H1 (cell line): ENCODE measurements at regions not wholly inside any gene's neighbourhood (a gene's known extent, or its start where the extent isn't known, plus 50 kb on each side); places are given as distances from the start of the nearest gene placed in this dataset.

Source experiments
- CTCF ChIA-PET: fragments of 300-600 bp; sonication (Branson Sonifier 250); formaldehyde crosslinking; loops from one replicate; lab custom pipeline; 2021; ENCODE audit not compliant: partially characterized antibody; lab: Charles Lee
- POLR2A ChIA-PET: fragments of 300-600 bp; sonication (Branson Sonifier 250); formaldehyde crosslinking; loops from one replicate; lab custom pipeline; 2021; ENCODE audit warnings: inconsistent platforms; ENCODE audit not compliant: partially characterized antibody; lab: Charles Lee
- DNase-seq, 2 experiments: peaks; one replicate each; pipeline versions ENCODE4 v3.0.0 to v3.0.0-alpha.2; 2010 to 2022; ENCODE audit warnings: low spot score in 2 of 2, low read depth in 1 of 2, mixed read lengths in 1 of 2
- FAIRE-seq: peaks from 2 replicates; lab custom pipeline; 2011; peaks lifted over from hg19 to GRCh38; lab: Jason Lieb, UNC
- H2AFZ ChIP-seq: 2 replicates; pipeline ENCODE4 v1.8.1; 2012; ENCODE audit warnings: low read length, inconsistent platforms
- H2AK5ac ChIP-seq: 2 replicates; pipeline ENCODE4 v1.6.1; 2013; ENCODE audit warnings: low read depth, low read length
- H2BK120ac ChIP-seq: replicated peaks from 2 replicates; pipeline ENCODE3; 2013; ENCODE audit warnings: low read depth, low read length, inconsistent platforms
- H2BK12ac ChIP-seq: 2 replicates; pipeline ENCODE4 v1.6.1; 2013; ENCODE audit warnings: low read depth, low read length
- H2BK15ac ChIP-seq: 2 replicates; pipeline ENCODE4 v1.6.1; 2013; ENCODE audit warnings: low read length
- H2BK20ac ChIP-seq: 2 replicates; pipeline ENCODE4 v1.6.1; 2013; ENCODE audit warnings: low read length
- H2BK5ac ChIP-seq: 2 replicates; pipeline ENCODE4 v1.6.1; 2013; ENCODE audit warnings: low read depth, low read length
- H3K14ac ChIP-seq: 2 replicates; pipeline ENCODE4 v1.6.1; 2013; ENCODE audit warnings: inconsistent platforms; ENCODE audit not compliant: insufficient read length
- H3K18ac ChIP-seq: 2 replicates; pipeline ENCODE4 v1.6.1; 2013; ENCODE audit warnings: low read length; ENCODE audit errors: extremely low read depth
- H3K23ac ChIP-seq: 2 replicates; pipeline ENCODE4 v1.6.1; 2013; ENCODE audit warnings: inconsistent platforms; ENCODE audit not compliant: insufficient read length
- H3K23me2 ChIP-seq: 2 replicates; pipeline ENCODE4 v1.6.1; 2013; ENCODE audit warnings: low read depth, low read length
- H3K27ac ChIP-seq: 2 replicates; pipeline ENCODE4 v1.6.1; 2011; ENCODE audit warnings: low read depth, low read length, inconsistent platforms
- H3K27me3 ChIP-seq, 4 experiments: replicated peaks in 1 of 4; 1 replicate in 1 of 4; 2 replicates in 3 of 4; pipeline versions ENCODE4 v1.6.1 to v1.8.1; 2011 to 2013; ENCODE audit warnings: low read length in 3 of 4, mild to moderate bottlenecking in 3 of 4, inconsistent platforms in 2 of 4, mixed read lengths in 2 of 4, moderate library complexity in 1 of 4; ENCODE audit not compliant: control insufficient read depth in 3 of 4, insufficient read depth in 3 of 4; ENCODE audit errors: extremely low read depth in 1 of 4
- H3K36me3 ChIP-seq, 4 experiments: 2 replicates each; pipeline versions ENCODE4 v1.6.1 to v1.8.1; 2011 to 2013; ENCODE audit warnings: mild to moderate bottlenecking in 4 of 4, low read length in 3 of 4, moderate library complexity in 2 of 4, control low read depth in 1 of 4, inconsistent platforms in 1 of 4; ENCODE audit not compliant: insufficient read depth in 4 of 4, control insufficient read depth in 2 of 4
- H3K4ac ChIP-seq: replicated peaks from 2 replicates; pipeline ENCODE3; 2013; ENCODE audit warnings: low read length, low read depth, mixed read lengths, inconsistent platforms; ENCODE audit not compliant: insufficient read length
- H3K4me1 ChIP-seq, 4 experiments: replicated peaks in 1 of 4; 1 replicate in 1 of 4; 2 replicates in 3 of 4; pipeline versions ENCODE4 v1.6.1 to v1.8.1; 2011 to 2013; ENCODE audit warnings: low read length in 3 of 4, inconsistent platforms in 2 of 4, mixed read lengths in 1 of 4; ENCODE audit not compliant: insufficient read depth in 4 of 4, control insufficient read depth in 3 of 4
- H3K4me2 ChIP-seq, 2 experiments: 2 replicates each; pipeline versions ENCODE4 v1.6.1 to v1.8.1; 2011 to 2013; ENCODE audit warnings: low read depth in 2 of 2, low read length in 2 of 2, control low read depth in 1 of 2, inconsistent platforms in 1 of 2, mild to moderate bottlenecking in 1 of 2; ENCODE audit not compliant: insufficient read depth in 1 of 2
- H3K4me3 ChIP-seq, 4 experiments: fragments of 200-600, 300-600 bp in 1 of 4; sonication (generic), shearing (Covaris generic), sonication (Bioruptor Twin) in 1 of 4; 2 replicates each; pipeline versions ENCODE4 v1.5.1 to v1.8.1; 2011 to 2016; ENCODE audit warnings: low read length in 4 of 4, low read depth in 3 of 4, control low read depth in 2 of 4, inconsistent platforms in 2 of 4, mild to moderate bottlenecking in 2 of 4, mixed read lengths in 1 of 4, moderate library complexity in 1 of 4; ENCODE audit not compliant: insufficient read depth in 2 of 4; ENCODE audit errors: extremely low read depth in 1 of 4
- H3K56ac ChIP-seq: replicated peaks from 2 replicates; pipeline ENCODE3; 2013; ENCODE audit warnings: low read depth, mild to moderate bottlenecking, mixed read lengths, low read length, inconsistent platforms; ENCODE audit not compliant: insufficient read length
- H3K79me1 ChIP-seq: 2 replicates; pipeline ENCODE4 v1.6.1; 2013; ENCODE audit warnings: low read depth, low read length, control low read depth
- H3K79me2 ChIP-seq, 2 experiments: 2 replicates each; pipeline versions ENCODE4 v1.6.1 to v1.8.1; 2012 to 2013; ENCODE audit warnings: low read length in 2 of 2, mild to moderate bottlenecking in 2 of 2, inconsistent platforms in 1 of 2; ENCODE audit not compliant: insufficient read depth in 2 of 2, control insufficient read depth in 1 of 2
- H3K9ac ChIP-seq, 4 experiments: replicated peaks in 1 of 4; 1 replicate in 1 of 4; 2 replicates in 3 of 4; pipeline versions ENCODE4 v1.6.1 to v1.8.1; 2011 to 2013; ENCODE audit warnings: low read depth in 3 of 4, low read length in 3 of 4, control low read depth in 2 of 4, mild to moderate bottlenecking in 2 of 4, moderate library complexity in 2 of 4, inconsistent platforms in 1 of 4; ENCODE audit errors: extremely low read depth in 1 of 4
- H3K9me3 ChIP-seq, 2 experiments: 2 replicates each; pipeline versions ENCODE4 v1.6.1 to v1.8.1; 2012 to 2013; ENCODE audit warnings: mild to moderate bottlenecking in 2 of 2, moderate library complexity in 2 of 2, control low read depth in 1 of 2, inconsistent platforms in 1 of 2, low read depth in 1 of 2, low read length in 1 of 2, mixed read lengths in 1 of 2; ENCODE audit not compliant: insufficient read depth in 2 of 2
- H4K20me1 ChIP-seq, 2 experiments: replicated peaks in 1 of 2; 2 replicates each; pipeline versions ENCODE3 to v1.8.1; 2011 to 2013; ENCODE audit warnings: inconsistent platforms in 2 of 2, low read length in 2 of 2, mild to moderate bottlenecking in 1 of 2; ENCODE audit not compliant: insufficient read depth in 2 of 2, control insufficient read depth in 1 of 2
- H4K5ac ChIP-seq: 2 replicates; pipeline ENCODE4 v1.6.1; 2013; ENCODE audit warnings: low read length, low read depth, mixed read lengths, inconsistent platforms; ENCODE audit not compliant: insufficient read length
- H4K8ac ChIP-seq: 2 replicates; pipeline ENCODE4 v1.8.0; 2013; ENCODE audit warnings: mild to moderate bottlenecking, moderate library complexity, low read length, inconsistent platforms; ENCODE audit not compliant: insufficient read depth; ENCODE audit errors: extremely low read depth
- H4K91ac ChIP-seq: replicated peaks from 2 replicates; pipeline ENCODE3; 2013; ENCODE audit warnings: low read length, mixed read lengths, inconsistent platforms; ENCODE audit not compliant: insufficient read length
- CTBP2 ChIP-seq: IDR thresholded peaks from 2 replicates; pipeline ENCODE4 v1.7.0; 2011; ENCODE audit warnings: borderline replicate concordance, mild to moderate bottlenecking, moderate library complexity, mixed read lengths, low read length; ENCODE audit not compliant: insufficient read depth, insufficient read length
- HDAC6 ChIP-seq: IDR thresholded peaks from one replicate; pipeline ENCODE4 v1.7.1; 2012; ENCODE audit warnings: low read depth, mild to moderate bottlenecking, inconsistent platforms, low read length, moderate library complexity
- KDM5A ChIP-seq: fragments of 200-600 bp; IDR thresholded peaks from 2 replicates; pipeline ENCODE4 v1.7.1; 2012; ENCODE audit warnings: mild to moderate bottlenecking, low read length, inconsistent platforms, mixed read lengths
- MAX ChIP-seq: IDR thresholded peaks from 2 replicates; pipeline ENCODE4 v1.6.1; 2012; ENCODE audit warnings: inconsistent platforms
- SP4 ChIP-seq: IDR thresholded peaks from 2 replicates; pipeline ENCODE4 v1.6.1; 2012; ENCODE audit warnings: low read length, inconsistent platforms
- SRF ChIP-seq: IDR thresholded peaks from 2 replicates; pipeline ENCODE4 v1.6.1; 2011; ENCODE audit warnings: mild to moderate bottlenecking, low read depth, low read length, moderate library complexity
- TAF1 ChIP-seq: IDR thresholded peaks from 2 replicates; pipeline ENCODE4 v1.6.1; 2011; ENCODE audit warnings: mild to moderate bottlenecking, low read depth, low read length
- TBP ChIP-seq: IDR thresholded peaks from 2 replicates; pipeline ENCODE4 v1.6.1; 2011; ENCODE audit warnings: low read depth, low read length, improper control_type of control experiment
- TEAD4 ChIP-seq: IDR thresholded peaks from 2 replicates; pipeline ENCODE4 v1.6.1; 2012; ENCODE audit warnings: low read depth, low read length, inconsistent platforms, mixed read lengths
- WGBS, 2 experiments: shearing (Covaris generic) in 1 of 2; methylation state at CpG; one replicate each; pipeline versions ENCODE4 v1.1.6 to v1.1.7; 2013 to 2015; ENCODE audit warnings: low lambda C conversion rate in 2 of 2, mixed read lengths in 2 of 2, inconsistent platforms in 1 of 2, low coverage in 1 of 2, missing lambda C conversion rate in 1 of 2; ENCODE audit not compliant: insufficient replicate concordance in 2 of 2, insufficient coverage in 1 of 2, insufficient read length in 1 of 2; ENCODE audit errors: extremely low coverage in 1 of 2, missing lambda C conversion rate in 1 of 2; 5-methylcytosine and 5-hydroxymethylcytosine counted together

- no peak overlapping the region for H2BK20ac ChIP-seq
- no peak overlapping the region for H3K18ac ChIP-seq
- H3K4ac ChIP-seq: no peak overlapping the region
- no peak overlapping the region for H3K14ac ChIP-seq
- H4K5ac ChIP-seq: no peak overlapping the region
- no peak overlapping the region for H3K27ac ChIP-seq
- no peak overlapping the region for H3K4me2 ChIP-seq
- H4K8ac ChIP-seq: no peak overlapping the region
- H3K9me3 ChIP-seq: peaks cover 7 to 12% of the 10 kb centered on the region in 2 experiments
- no peak overlapping the region for H3K4me3 ChIP-seq
- no peak overlapping the region for H3K56ac ChIP-seq
- no peaks in the 10 kb centered on the region for H3K23me2 ChIP-seq
- TF ChIP-seq MAX: no peak
- no peak for TF ChIP-seq CTBP2
- TF ChIP-seq TEAD4: no peak
- TF ChIP-seq TBP: no peak
- TF ChIP-seq KDM5A: no peak
- no peak for TF ChIP-seq SP4
- no peak for TF ChIP-seq TAF1
- TF ChIP-seq SRF: no peak
- TF ChIP-seq HDAC6: no peak
- H2AFZ ChIP-seq: no peak overlapping the region
- no peak overlapping the region for H2BK120ac ChIP-seq
- H3K23ac ChIP-seq: no peak overlapping the region
- no peak overlapping the region for H2BK5ac ChIP-seq
- H2BK12ac ChIP-seq: no peak overlapping the region
- H3K27me3 ChIP-seq: no peaks in the 10 kb centered on the region
- FAIRE-seq (no peak), DNase-seq (no peak)
- no peak overlapping the region for H3K9ac ChIP-seq
- 80% methylated on average over 5 of the region's 5 CpGs; no CpG with 5 or more reads in 1 of the 2 experiments for WGBS, 2 experiments
- ChIA-PET CTCF (interaction anchor here (0.9 kb wide), 1 partner anchor 13 kb away, joined by 3 read pairs; no protein-coding TSS in a partner anchor), POLR2A (no interaction called here)
- no peaks in the 10 kb centered on the region for H3K4me1 ChIP-seq
- H3K79me1 ChIP-seq: no peaks in the 10 kb centered on the region
- H2BK15ac ChIP-seq: no peak overlapping the region
- H4K91ac ChIP-seq: no peak overlapping the region
- no peaks in the 10 kb centered on the region for H3K79me2 ChIP-seq
- no peaks in the 10 kb centered on the region for H3K36me3 ChIP-seq
- H4K20me1 ChIP-seq: no peaks in the 10 kb centered on the region
- no peak overlapping the region for H2AK5ac ChIP-seq
Observed at GRCh38 chr9:109830545-109830944, 50.5 kb downstream of the PALM2AKAP2 start.
